ENCODE measurements at regions not wholly inside any gene's neighbourhood (a gene's known extent, or its start where the extent isn't known, plus 50 kb on each side); places are given as distances from the start of the nearest gene placed in this dataset.

GRCh38 chr1:56215086-56215485 lies 364.3 kb downstream of the PLPP3 start:
- TF ChIP-seq POLR2A (IDR thresholded peaks at IDR 0.05; ENCODE audit: low read depth, low read length) = no peak
- TF ChIP-seq POLR2AphosphoS5 (IDR thresholded peaks at IDR 0.05; ENCODE audit: low read depth, low read length) = no peak
- TF ChIP-seq SPI1 (IDR thresholded peaks at IDR 0.05; ENCODE audit: low read depth, low read length) = no peak
- TF ChIP-seq TAF1 (IDR thresholded peaks at IDR 0.05; ENCODE audit: low read depth, low read length) = no peak
